ENCODE measurements at regions not wholly inside any gene's neighbourhood (a gene's known extent, or its start where the extent isn't known, plus 50 kb on each side); places are given as distances from the start of the nearest gene placed in this dataset.

GRCh38 chr7:26547156-26547555 lies 255.5 kb downstream of the SNX10 start:
- TF ChIP-seq CTCF (IDR thresholded peaks at IDR 0.05), result no peak
- no peak for TF ChIP-seq POLR2A (IDR thresholded peaks at IDR 0.05)
- TF ChIP-seq EP300 (IDR thresholded peaks at IDR 0.05), result no peak

All from stomach (tissue), 4 donors.